HUES6 (cell line): ENCODE measurements at regions not wholly inside any gene's neighbourhood (a gene's known extent, or its start where the extent isn't known, plus 50 kb on each side); places are given as distances from the start of the nearest gene placed in this dataset.

Source experiments
- H3K27ac ChIP-seq: 2 replicates; pipeline ENCODE4 v1.7.0; 2013; ENCODE audit warnings: low read depth, mild to moderate bottlenecking, low read length, inconsistent platforms
- H3K27me3 ChIP-seq: 2 replicates; pipeline ENCODE4 v1.6.1; 2013; ENCODE audit warnings: low read length; ENCODE audit not compliant: control insufficient read depth, insufficient read depth
- H3K36me3 ChIP-seq: 2 replicates; pipeline ENCODE4 v1.6.1; 2013; ENCODE audit warnings: low read length; ENCODE audit not compliant: control insufficient read depth, insufficient read depth
- H3K4me1 ChIP-seq: 2 replicates; pipeline ENCODE4 v1.6.1; 2013; ENCODE audit warnings: low read length; ENCODE audit not compliant: control insufficient read depth, insufficient read depth
- H3K4me3 ChIP-seq: 2 replicates; pipeline ENCODE4 v1.5.1; 2013; ENCODE audit warnings: low read depth, low read length
- H3K9ac ChIP-seq: one replicate; pipeline ENCODE4 v1.6.1; 2013; ENCODE audit warnings: mild to moderate bottlenecking, low read length
- H3K9me3 ChIP-seq: 2 replicates; pipeline ENCODE4 v1.6.1; 2013; ENCODE audit warnings: low read depth, low read length; ENCODE audit not compliant: control insufficient read depth, insufficient read depth

DNA sequence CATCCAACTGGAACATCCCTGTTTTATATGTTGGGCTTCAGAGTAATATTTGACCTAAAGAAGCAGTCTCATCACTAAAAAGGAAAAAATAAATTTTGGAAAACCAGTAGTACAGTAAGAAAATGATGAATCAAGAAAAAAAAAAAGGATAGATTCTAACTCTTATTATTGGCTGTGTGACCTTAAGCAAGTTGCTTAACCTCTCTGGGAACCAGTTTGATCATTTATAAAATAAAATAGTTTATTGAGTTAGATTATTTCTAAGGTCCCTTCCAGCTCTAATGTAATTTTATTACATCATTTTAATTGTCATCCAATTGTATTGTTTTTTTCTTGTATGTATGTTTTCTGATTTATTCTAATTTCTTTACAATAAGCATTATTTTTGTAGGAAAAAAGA lies 127.0 kb downstream of the PRELID2 start:
- Histone ChIP-seq H3K27me3 (no peaks in the 10 kb centered on the region), H3K4me1 (no peaks in the 10 kb centered on the region), H3K27ac (no peak overlapping the region), H3K9me3 (no peaks in the 10 kb centered on the region), H3K36me3 (no peaks in the 10 kb centered on the region), H3K9ac (no peak overlapping the region), H3K4me3 (no peak overlapping the region)

- Histone ChIP-seq H3K9ac (no peak overlapping the region), H3K36me3 (no peaks in the 10 kb centered on the region), H3K9me3 (no peaks in the 10 kb centered on the region), H3K4me3 (no peak overlapping the region), H3K27me3 (no peaks in the 10 kb centered on the region), H3K4me1 (no peaks in the 10 kb centered on the region), H3K27ac (no peak overlapping the region)
Observed at GRCh38 chr5:145704724-145705123, 130.4 kb downstream of the PRELID2 start.

DNA sequence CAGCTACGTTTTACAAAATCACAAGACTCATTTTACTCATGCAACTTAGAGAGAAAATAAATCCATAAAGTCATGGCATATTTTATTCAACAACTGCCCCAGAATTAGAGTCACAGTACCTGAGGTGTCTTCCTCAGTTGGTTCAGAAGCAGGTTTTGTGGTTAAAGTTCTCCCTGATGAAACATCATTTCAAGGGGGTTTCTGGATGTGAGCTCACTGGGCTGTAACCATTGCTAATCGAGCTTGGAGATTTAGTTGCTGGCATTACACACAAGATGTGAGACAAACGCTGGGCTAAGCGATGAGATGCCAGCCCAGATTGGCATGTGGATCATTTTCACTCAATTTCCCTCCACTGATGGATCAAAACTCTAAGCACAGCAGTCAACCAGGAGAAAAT lies 131.3 kb downstream of the PRELID2 start:
- Histone ChIP-seq H3K27ac (no peak overlapping the region), H3K4me1 (no peaks in the 10 kb centered on the region), H3K9ac (no peak overlapping the region), H3K36me3 (no peaks in the 10 kb centered on the region), H3K27me3 (no peaks in the 10 kb centered on the region), H3K4me3 (no peak overlapping the region), H3K9me3 (no peaks in the 10 kb centered on the region)

- Histone ChIP-seq H3K27me3 (no peaks in the 10 kb centered on the region), H3K4me3 (no peak overlapping the region), H3K27ac (no peak overlapping the region), H3K9ac (no peak overlapping the region), H3K36me3 (no peaks in the 10 kb centered on the region), H3K9me3 (no peaks in the 10 kb centered on the region), H3K4me1 (no peaks in the 10 kb centered on the region)
Observed at GRCh38 chr5:145701404-145701803, 133.7 kb downstream of the PRELID2 start.

GRCh38 chr5:145699846-145700245 lies 135.3 kb downstream of the PRELID2 start:
- H3K4me3 ChIP-seq: no peak overlapping the region
- H3K9me3 ChIP-seq: no peaks in the 10 kb centered on the region
- H3K27ac ChIP-seq: no peak overlapping the region
- no peaks in the 10 kb centered on the region for H3K4me1 ChIP-seq
- no peaks in the 10 kb centered on the region for H3K27me3 ChIP-seq
- no peak overlapping the region for H3K9ac ChIP-seq
- H3K36me3 ChIP-seq: no peaks in the 10 kb centered on the region

GRCh38 chr5:145697251-145697990 lies 137.7 kb downstream of the PRELID2 start:
- H3K27me3 ChIP-seq: no peaks in the 10 kb centered on the region
- H3K9ac ChIP-seq: no peak overlapping the region
- no peaks in the 10 kb centered on the region for H3K4me1 ChIP-seq
- no peak overlapping the region for H3K27ac ChIP-seq
- H3K4me3 ChIP-seq: no peak overlapping the region
- H3K9me3 ChIP-seq: no peaks in the 10 kb centered on the region
- no peaks in the 10 kb centered on the region for H3K36me3 ChIP-seq

GRCh38 chr5:145689235-145689634 lies 145.9 kb downstream of the PRELID2 start:
- Histone ChIP-seq H3K27me3 (no peaks in the 10 kb centered on the region), H3K4me1 (no peaks in the 10 kb centered on the region), H3K27ac (no peak overlapping the region), H3K36me3 (no peaks in the 10 kb centered on the region), H3K4me3 (no peak overlapping the region), H3K9me3 (no peaks in the 10 kb centered on the region), H3K9ac (no peak overlapping the region)

GRCh38 chr5:145687943-145688342 lies 147.2 kb downstream of the PRELID2 start:
- Histone ChIP-seq H3K27ac (no peak overlapping the region), H3K9ac (no peak overlapping the region), H3K36me3 (no peaks in the 10 kb centered on the region), H3K4me1 (no peaks in the 10 kb centered on the region), H3K27me3 (no peaks in the 10 kb centered on the region), H3K9me3 (no peaks in the 10 kb centered on the region), H3K4me3 (no peak overlapping the region)

DNA sequence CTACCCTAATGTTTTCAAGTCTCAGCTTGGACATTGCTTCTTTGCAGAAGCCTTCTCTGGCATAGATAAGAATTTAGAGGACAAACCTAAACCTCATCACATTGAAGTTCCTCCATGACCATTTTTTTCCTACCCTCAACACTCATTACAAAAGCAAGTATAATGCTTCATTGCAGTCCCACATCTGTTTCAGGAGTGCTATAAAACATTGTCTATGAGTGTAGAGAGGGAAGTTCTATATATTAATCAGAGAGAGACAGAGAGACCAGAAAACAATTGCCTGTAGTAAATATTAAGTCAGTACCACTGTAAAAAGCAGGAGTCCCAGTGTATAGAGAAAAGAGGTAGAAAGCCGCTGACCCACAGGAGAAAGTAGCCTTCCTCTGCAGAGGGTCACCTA lies 149.7 kb downstream of the PRELID2 start:
- H3K27me3 ChIP-seq: no peaks in the 10 kb centered on the region
- H3K4me1 ChIP-seq: no peaks in the 10 kb centered on the region
- no peaks in the 10 kb centered on the region for H3K36me3 ChIP-seq
- no peak overlapping the region for H3K9ac ChIP-seq
- H3K27ac ChIP-seq: no peak overlapping the region
- no peaks in the 10 kb centered on the region for H3K9me3 ChIP-seq
- no peak overlapping the region for H3K4me3 ChIP-seq

- Histone ChIP-seq H3K27me3 (no peaks in the 10 kb centered on the region), H3K27ac (no peak overlapping the region), H3K9me3 (no peaks in the 10 kb centered on the region), H3K9ac (no peak overlapping the region), H3K4me1 (no peaks in the 10 kb centered on the region), H3K36me3 (no peaks in the 10 kb centered on the region), H3K4me3 (no peak overlapping the region)
Observed at GRCh38 chr5:145683431-145683830, 151.7 kb downstream of the PRELID2 start.

DNA sequence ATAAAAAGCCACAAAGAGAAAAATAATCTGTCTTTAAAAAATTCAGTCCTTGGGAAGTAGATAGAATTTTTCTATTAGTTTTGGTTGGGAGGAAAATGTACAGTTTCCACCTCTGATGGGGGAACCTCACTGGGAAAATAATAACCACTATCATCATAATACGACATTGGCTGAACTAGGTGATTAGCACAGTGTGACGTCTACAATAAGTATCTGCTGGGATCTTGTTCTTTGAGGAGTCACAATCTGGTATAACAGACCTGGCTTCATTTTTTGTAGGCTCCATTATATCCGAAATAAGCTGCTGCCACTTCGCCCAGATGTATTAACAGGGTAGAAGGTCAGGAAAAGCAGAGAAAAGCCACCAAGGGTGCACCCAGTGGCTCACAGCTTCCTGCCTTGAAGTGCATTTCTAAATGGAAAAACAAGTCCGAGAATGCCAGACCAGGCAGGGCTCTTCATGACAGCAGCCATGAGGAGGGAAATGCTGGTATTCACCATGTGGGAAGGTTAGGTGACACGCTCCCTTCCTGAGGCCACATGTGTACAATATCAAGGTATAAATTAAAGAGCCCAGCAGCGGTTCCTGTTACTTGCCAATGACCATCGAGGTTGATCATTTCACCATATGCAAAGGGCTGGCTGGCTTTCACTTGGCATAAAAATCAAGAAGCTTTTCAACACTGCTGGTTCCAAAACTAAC lies 152.8 kb downstream of the PRELID2 start:
- Histone ChIP-seq H3K27me3 (no peaks in the 10 kb centered on the region), H3K9ac (no peak overlapping the region), H3K4me3 (no peak overlapping the region), H3K27ac (no peak overlapping the region), H3K4me1 (no peaks in the 10 kb centered on the region), H3K36me3 (no peaks in the 10 kb centered on the region), H3K9me3 (no peaks in the 10 kb centered on the region)
